ENCODE measurements at regions not wholly inside any gene's neighbourhood (a gene's known extent, or its start where the extent isn't known, plus 50 kb on each side); places are given as distances from the start of the nearest gene placed in this dataset.

DNA sequence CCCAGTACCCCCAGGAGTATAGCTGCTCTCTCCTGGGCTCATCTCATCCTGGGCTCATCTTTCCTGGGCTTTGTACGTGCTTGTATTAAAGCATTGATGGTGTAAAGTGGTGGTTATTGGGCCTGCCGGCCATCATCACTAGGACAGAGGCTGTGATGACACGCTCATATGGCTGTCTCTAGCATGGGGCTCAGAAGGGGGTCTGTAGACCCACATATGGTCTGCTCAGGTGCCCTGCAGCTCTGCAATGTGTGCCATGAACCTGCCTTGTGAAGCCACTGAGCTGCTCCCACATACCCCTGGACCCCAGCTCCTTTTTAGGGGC, 143.4 kb downstream of the CDC5L start:
- in situ Hi-C loops (cut with MboI; ENCODE audit: low sequenced_read_pairs), result no loop called here

DNA sequence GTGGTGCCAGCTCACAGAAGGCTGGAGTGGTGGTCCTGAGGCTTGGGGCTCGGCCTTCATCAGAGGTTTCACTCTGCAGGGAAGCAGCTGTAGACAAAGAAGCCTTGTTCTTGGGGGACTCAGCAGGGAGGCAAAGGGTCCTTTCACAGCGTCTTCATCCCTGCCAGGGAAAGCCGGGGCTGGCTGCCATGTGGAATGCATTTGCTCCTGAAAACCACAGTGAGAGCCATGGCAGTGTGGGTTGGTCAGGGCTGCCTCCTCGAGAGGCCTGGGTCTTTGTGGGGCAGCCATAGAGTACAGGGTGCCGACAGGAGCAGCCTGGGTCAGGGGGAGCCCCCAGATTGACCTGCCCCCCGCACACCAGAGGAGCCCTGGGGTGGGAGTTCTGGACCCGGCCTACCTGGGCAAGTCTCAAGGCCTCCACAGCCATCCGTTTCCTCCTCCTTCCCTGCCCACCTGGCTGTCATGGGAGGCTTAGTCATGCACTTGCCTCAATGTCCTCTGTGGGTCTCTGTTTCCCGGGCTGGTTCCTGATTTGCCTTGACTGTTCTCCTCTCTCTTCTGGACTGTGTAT, 144.0 kb downstream of the CDC5L start:
- in situ Hi-C loops (cut with MboI; ENCODE audit: low sequenced_read_pairs), result no loop called here

DNA sequence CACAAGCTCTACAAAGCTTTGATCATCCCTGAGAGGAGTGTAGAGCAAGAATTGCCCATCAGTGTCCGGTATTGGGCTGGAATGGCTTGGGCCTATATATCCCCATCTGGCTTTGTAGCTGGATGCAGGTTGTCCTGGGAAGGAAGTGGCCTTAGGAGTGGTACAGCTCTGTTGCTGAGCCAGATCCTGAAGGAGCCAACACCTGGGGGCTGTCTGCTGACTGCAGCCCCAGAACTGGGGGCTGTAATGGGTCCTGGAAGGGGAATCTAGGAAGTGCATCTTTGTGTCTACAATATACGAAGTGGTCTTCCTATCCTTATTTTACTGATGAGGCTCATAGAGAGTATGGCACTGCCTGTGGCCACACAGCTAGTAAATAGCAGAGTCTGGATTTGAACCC, 145.9 kb downstream of the CDC5L start:
- in situ Hi-C loops (cut with MboI; ENCODE audit: low sequenced_read_pairs), result no loop called here

GRCh38 chr6:44534291-44534690, 146.8 kb downstream of the CDC5L start:
- in situ Hi-C loops (cut with MboI; ENCODE audit: low sequenced_read_pairs), result no loop called here

DNA sequence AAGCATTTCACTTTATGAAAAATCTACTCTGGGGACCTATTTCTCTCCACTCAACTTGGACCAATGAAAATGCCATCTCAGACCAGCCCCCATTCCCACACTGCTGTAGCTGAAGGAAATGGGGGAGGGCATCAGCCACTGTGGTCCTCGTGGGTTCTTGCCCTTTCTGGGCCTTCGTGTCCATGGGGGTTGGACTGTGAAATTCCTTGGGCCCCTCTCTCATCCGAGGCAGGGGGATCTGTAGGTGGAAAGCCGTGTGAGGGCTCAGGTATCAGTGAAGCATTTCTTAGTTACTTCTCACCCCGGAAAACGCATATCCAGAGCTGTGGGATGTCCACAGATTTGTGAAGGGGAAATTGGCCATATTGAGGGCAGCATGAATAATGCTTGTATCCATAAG, 147.9 kb downstream of the CDC5L start:
- in situ Hi-C loops (cut with MboI; ENCODE audit: low sequenced_read_pairs), result no loop called here

- in situ Hi-C loops (cut with MboI; ENCODE audit: low sequenced_read_pairs), result no loop called here
Observed at GRCh38 chr6:44535967-44536366, 148.5 kb downstream of the CDC5L start.

- in situ Hi-C loops (cut with MboI; ENCODE audit: low sequenced_read_pairs), result no loop called here
Observed at GRCh38 chr6:44537306-44538049, 150.0 kb downstream of the CDC5L start.

DNA sequence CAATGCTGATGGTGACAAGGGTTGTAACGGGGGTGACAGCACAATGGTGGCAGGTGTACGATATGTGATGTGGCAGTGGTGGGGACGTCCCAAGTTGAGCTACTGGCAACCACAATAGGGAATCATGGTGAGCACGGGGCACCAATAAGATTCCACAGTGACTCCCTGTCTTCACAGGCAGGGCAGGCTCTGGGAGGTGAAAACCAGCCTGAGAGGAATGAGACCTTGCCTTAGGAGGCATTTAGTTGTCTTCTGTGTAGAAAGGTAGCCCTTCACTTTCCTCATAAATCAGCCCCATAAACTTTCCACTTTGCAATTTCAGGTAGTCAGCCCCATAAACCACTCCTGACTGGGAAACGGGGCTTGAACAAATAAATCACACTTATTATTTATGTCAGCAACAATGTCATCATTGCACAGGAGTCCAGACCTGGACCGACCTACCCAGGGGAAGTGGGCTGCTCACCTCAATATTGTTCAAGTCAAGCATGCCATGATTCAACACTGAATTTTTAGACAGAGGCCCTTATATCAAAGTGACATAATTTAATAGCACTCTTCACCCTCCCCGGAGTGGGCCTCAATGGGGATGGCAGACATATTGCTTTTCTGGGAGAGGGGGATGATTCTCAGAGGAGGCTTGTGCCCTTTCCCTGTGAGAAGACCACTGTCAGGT, 150.8 kb downstream of the CDC5L start:
- in situ Hi-C loops (cut with MboI; ENCODE audit: low sequenced_read_pairs), result no loop called here

DNA sequence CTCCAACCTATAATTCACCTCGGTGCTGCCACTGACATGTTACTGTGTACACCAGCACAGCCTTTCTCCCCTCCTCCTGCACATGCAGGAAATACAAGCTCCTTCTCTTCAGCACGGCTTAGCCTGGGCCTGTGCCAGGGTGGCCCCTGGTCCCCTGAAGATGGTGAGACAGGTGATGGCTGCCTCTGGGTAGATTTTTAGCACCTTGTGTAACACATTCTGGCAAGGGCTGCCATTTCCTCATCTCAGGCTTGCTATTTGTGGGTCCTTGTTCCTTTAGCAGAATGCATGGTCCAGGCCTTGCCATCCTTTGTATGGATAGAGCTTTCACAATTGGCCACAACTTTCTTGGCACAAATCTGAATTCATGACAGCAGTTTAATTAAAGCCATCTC, 151.3 kb downstream of the CDC5L start:
- in situ Hi-C loops (cut with MboI; ENCODE audit: low sequenced_read_pairs), result no loop called here

- in situ Hi-C loops (cut with MboI; ENCODE audit: low sequenced_read_pairs), result no loop called here
Observed at GRCh38 chr6:44539701-44540355, 152.3 kb downstream of the CDC5L start.

GRCh38 chr6:44540881-44541280, 153.4 kb downstream of the CDC5L start:
- in situ Hi-C loops (cut with MboI; ENCODE audit: low sequenced_read_pairs), result no loop called here

DNA sequence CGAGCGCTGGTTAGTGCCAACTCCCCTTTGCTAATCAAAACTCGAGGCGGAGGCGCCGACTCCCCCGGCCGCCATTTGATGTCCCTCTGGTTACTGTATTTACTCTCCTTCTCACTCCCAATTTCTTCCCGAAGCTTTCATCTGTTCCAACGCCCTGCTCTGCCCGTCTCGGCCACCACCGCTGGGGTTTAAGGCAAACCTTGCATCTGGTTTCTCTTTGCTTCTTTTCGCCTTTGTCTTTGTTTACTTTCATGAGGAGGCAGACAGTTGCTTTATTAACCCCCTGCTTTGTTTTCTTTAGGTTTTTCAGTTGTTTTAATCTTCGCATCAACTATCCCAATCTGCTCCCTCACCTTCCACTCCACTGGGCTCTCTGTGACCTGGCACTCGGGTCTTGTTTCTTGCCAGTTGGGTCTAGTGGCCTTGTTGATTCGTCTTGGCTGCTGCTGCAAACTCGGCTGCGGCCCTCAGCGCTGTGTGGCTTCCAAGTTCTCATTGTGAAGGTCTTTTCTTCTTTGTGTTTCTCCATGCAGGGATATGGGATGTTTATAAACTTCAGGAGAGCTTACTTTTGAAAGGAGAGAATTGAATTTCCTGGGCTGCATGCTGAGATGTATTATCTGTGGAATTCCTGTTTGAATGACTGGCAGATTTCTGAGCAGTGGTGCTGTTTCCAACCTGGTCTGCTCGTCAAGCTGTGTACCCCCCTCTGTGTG, 155.1 kb downstream of the CDC5L start:
- in situ Hi-C loops (cut with MboI; ENCODE audit: low sequenced_read_pairs), result no loop called here

GRCh38 chr6:44543664-44544063, 156.2 kb downstream of the CDC5L start:
- in situ Hi-C loops (cut with MboI; ENCODE audit: low sequenced_read_pairs), result no loop called here

GRCh38 chr6:44545224-44545623, 157.7 kb downstream of the CDC5L start:
- in situ Hi-C loops (cut with MboI; ENCODE audit: low sequenced_read_pairs), result no loop called here

GRCh38 chr6:44548319-44548718, 160.8 kb downstream of the CDC5L start:
- in situ Hi-C loops (cut with MboI; ENCODE audit: low sequenced_read_pairs), result no loop called here

DNA sequence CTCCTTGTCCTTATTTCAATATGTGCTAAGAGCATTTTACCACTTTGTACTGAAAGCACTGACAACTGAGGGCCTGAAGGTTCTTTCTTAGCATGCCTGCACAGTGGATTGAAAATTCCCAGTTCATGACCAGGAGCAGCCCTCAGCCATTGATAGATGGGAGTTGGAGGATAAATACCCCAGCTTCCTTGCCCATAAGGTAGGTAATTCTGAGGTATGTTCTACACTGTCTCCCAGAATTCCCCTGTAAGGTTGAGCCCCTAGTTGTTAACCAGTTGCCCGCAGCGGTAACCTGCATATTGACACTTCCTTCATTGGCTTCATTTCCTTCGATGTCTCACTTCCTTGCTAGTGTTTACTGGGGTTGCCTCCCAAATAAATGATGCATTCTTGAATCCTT, 162.0 kb downstream of the CDC5L start:
- in situ Hi-C loops (cut with MboI; ENCODE audit: low sequenced_read_pairs), result no loop called here

DNA sequence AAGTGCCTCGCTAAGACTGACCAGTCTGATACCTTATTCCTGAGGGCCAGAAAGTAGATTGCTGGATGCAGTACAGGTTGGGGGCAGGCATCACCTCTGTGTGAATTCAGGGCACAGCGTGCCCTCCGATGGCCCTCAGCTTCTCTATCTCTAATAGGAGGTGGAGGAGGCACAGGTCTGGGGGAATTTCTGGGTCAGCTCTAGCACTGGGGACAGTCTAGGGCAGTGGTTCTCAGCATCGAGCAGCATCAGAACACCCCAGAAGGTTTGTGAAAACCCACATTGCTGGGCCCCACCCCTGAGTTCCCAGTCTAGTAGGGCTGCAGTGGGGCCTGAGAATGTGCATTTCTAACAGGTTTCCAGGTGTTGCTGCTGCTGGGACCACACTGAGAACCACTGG, 166.7 kb downstream of the CDC5L start:
- in situ Hi-C loops (cut with MboI; ENCODE audit: low sequenced_read_pairs), result no loop called here

GRCh38 chr6:44554861-44555260, 167.4 kb downstream of the CDC5L start:
- in situ Hi-C loops (cut with MboI; ENCODE audit: low sequenced_read_pairs), result no loop called here

DNA sequence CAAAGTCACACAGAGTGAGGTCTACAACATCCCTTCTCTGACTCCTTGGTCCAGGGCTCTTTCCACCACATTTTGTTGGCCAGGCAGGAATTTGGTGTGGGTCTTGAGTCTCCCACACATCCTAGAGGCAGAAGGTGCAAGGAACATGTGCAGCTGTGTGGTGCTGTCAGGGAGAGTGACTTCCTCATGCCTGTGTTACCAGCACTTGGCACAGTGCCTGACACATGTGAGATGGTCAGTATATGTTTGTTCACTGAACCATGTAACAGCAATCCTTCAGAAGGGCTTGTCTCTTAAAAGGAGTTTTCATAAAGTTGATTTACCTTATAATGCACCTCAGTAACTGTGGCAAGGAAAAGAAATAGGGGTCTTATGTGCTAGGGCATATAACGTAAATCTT, 168.5 kb downstream of the CDC5L start:
- in situ Hi-C loops (cut with MboI; ENCODE audit: low sequenced_read_pairs), result no loop called here

DNA sequence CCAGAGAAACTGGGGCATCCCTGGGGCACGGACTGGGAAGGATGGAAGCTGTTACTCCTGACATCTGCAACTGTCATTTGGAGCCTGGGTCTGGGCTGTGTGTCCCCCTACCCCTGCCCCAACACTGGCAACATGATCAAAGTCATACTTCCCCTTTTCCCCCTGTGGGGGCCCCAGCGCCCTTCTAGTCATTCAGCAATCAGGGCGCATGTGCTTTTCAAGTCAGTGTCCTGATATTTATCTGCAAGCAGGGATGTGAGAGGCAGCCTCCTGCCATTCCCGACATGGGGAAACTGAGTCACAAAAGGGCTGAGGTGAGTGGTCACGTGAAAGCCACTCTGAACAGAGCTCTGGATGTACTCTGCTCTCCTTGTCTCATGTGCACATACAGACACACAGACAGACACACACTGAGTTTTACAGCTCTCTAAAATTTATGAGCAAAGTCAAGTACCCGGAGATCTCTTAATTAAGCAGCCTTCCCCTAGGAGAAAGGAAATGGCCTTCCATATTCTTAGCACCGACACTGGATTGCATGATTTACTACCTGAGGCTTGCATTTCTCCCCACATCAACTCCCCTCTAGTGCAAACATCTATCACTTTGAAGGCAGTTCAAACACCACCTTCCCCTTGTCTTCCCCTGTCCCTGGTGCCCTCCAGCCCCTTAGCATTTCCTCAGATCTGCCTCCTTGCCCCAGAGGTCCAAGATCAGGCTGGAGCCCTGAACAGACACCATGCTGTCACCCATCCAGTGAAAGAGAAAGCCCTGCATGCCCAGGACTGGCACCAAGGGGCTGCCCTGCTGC, 170.7 kb downstream of the CDC5L start:
- in situ Hi-C loops (cut with MboI; ENCODE audit: low sequenced_read_pairs), result no loop called here

Measured in HL-60/S4 treated with phorbol 12-myristate 13-acetate at 8.2 ng/mL for 4 days and 3 days (cell line).